NOMO-1 treated with DMSO at 0.1 percent for 48 hours (cell line): ENCODE measurements at regions not wholly inside any gene's neighbourhood (a gene's known extent, or its start where the extent isn't known, plus 50 kb on each side); places are given as distances from the start of the nearest gene placed in this dataset.

Experiments
- DNase-seq: peaks from one replicate; lab custom pipeline; 2025; ENCODE audit not compliant: unreplicated experiment; lab: John Stamatoyannopoulos, UW

- DNase-seq = no peak
These were observed 66.7 kb upstream of the PJA1 start for GRCh38 chrX:69231903-69232302.

GRCh38 chrX:69229436-69229835 lies 64.2 kb upstream of the PJA1 start:
- no peak for DNase-seq

- no peak for DNase-seq
These were observed 63.5 kb upstream of the PJA1 start for GRCh38 chrX:69228732-69229131.

- DNase-seq = no peak
These were observed 61.4 kb upstream of the PJA1 start for GRCh38 chrX:69226459-69227158.

GRCh38 chrX:69222103-69223090 lies 57.1 kb upstream of the PJA1 start:
- peak; percentile 36 for DNase-seq

- DNase-seq = no peak
These were observed 56.2 kb upstream of the PJA1 start for GRCh38 chrX:69221239-69222102.

GRCh38 chrX:69218407-69218997 lies 53.2 kb upstream of the PJA1 start:
- no peak for DNase-seq

- DNase-seq = no peak
These were observed 51.7 kb upstream of the PJA1 start for GRCh38 chrX:69216911-69217310.

GRCh38 chrX:69216446-69216845 lies 51.2 kb upstream of the PJA1 start:
- no peak for DNase-seq

GRCh38 chrX:69215161-69215875 lies 50.1 kb upstream of the PJA1 start:
- no peak for DNase-seq
